Iris pigment epithelial cell (primary cell): ENCODE measurements at regions not wholly inside any gene's neighbourhood (a gene's known extent, or its start where the extent isn't known, plus 50 kb on each side); places are given as distances from the start of the nearest gene placed in this dataset.
"Not testable (repeated sequence)": the region's sequence is repeated elsewhere in the genome, so short reads cannot be mapped to it uniquely, and the experiment has no call there.

Experiments
- DNase-seq: peaks from one replicate; pipeline ENCODE4 v3.0.0-alpha.2; 2011; ENCODE audit warnings: low read depth

- no peak for DNase-seq
Measured at GRCh38 chr2:56515399-56515798, 331.6 kb downstream of the CCDC85A start.

GRCh38 chr2:56519806-56520205 is 336.0 kb downstream of the CCDC85A start:
- DNase-seq: peak; percentile 70

- DNase-seq: peak; percentile 68
Measured at GRCh38 chr2:56522605-56523089, 338.9 kb downstream of the CCDC85A start.

DNA sequence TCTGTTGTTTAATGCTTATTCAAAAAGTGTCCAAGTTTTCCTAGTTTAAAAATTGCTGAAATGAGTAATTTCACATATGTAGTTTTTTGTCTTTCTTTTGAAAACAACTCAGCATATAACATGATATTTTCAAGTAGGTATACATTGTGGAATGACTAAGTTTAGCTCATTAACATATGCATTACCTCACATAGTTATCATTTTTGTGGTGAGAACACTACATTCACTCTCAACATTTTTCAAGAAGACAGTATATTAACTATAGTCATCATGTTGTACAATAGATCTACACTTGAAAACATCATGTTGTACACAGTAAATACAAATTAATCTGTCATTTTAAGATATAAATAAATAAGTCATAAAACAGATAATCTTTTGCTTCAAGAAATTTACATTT is 340.0 kb downstream of the CCDC85A start:
- peak; percentile 7 for DNase-seq

DNA sequence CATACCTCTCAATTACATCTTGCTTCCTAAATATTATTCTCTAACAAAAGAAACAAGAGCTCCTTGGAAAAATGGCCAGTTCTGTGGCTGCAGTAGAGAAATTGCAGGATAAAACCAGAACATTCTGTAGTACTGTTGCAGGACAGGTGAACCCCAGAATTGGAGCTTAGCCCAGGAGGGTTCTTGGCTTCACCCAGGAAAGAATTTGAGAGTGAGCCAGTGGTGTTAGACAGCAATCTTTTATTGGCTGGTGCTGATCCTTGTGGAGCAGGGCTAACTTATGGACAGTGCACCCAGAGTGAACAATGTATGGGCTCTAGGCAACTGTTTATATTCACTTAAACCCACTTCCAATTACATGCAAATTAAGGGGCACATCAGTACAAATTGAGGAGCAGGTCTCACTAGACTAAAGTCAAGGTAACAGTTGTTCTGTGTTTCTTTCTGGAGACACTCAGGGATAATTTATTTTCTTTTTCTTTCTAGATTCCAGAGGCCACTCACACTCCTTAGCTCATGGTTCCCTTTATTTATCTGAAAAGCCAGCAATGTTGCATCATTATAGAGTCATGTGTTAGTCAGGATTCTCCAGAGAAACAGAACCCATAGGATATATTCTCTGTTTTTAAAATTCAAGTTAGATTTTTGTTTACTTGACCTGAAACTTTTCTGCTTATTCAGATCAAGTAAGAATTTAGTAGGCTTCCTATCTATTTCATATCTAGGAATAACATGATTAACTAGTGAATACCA is 348.1 kb downstream of the CCDC85A start:
- DNase-seq: peak; percentile 58

- peak; percentile 66 for DNase-seq
Measured at GRCh38 chr2:56534321-56534720, 350.5 kb downstream of the CCDC85A start.

DNA sequence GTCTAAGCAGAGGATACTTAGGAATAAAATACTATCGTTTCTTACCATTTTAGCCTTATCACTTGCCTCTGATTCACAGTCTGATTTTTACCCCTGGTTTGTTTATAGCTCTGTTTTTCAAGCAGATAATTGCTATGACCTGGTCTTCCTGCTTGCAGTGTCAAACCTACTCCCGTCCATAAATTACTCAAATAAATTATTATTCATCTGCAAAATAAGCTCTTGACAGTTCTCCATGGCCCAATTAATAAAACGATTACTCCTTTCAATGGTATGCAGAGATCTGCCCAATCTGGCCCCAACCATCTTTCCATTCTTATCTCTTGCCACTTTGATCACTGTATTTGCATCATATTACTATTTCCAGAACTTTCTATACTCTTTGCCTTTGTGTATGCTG is 354.0 kb downstream of the CCDC85A start:
- no peak for DNase-seq

DNA sequence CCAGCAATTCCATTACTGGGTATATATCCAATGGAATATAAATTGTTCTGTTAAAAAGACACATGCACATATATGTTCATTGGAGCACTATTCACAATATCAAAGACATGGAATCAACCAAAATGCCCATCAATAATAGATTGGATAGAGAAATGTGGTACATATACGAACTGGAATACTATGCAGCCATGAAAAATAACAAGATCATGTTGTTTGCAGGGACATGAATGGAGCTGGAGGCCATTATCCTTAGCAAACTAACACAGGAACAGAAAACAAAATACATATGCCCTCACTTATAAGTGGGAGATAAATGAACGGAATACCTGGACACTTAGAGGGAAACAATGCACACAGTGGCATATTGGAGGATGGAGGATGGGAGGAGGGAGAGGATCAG is 355.8 kb downstream of the CCDC85A start:
- no peak for DNase-seq

- DNase-seq: no peak
Measured at GRCh38 chr2:56540467-56540866, 356.7 kb downstream of the CCDC85A start.

GRCh38 chr2:56540916-56541315 is 357.1 kb downstream of the CCDC85A start:
- DNase-seq: peak; percentile 15

DNA sequence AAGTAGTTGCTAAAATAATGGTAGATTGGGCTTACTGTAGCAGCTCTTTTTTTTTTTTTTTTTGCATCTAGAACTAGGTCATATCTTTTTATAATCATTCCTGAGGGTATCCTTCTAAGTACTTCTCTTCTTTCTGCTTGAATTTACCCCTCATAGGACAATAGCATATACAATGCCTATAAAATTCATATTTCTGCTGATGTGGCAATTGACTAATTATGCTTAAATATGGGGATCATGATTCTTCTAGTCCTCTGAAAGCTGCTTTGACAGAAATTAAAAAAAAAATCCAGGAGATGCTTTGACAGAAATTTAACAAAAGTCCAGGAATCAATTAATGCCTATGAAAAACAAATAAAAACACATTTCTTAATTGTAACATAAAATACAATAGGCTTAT is 358.4 kb downstream of the CCDC85A start:
- DNase-seq: no peak

DNA sequence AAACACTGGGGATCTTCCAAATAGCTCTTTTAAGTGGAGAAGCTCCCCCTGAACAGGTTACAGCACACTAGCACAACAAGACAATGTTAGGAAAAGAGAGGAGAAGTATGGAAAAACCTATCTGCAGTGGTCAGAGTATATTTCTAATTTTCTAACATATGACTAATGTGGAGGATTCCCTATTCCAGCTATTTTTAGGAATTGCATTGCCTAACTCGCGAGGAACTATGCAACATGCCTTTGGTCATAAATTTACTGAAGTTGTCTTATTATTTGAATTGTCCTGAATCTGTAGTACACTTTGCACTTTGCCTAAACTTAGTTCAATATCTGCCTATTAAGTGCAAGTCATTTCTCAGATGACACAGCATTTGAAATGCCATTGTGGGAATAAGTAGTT is 381.4 kb downstream of the CCDC85A start:
- no peak for DNase-seq

DNA sequence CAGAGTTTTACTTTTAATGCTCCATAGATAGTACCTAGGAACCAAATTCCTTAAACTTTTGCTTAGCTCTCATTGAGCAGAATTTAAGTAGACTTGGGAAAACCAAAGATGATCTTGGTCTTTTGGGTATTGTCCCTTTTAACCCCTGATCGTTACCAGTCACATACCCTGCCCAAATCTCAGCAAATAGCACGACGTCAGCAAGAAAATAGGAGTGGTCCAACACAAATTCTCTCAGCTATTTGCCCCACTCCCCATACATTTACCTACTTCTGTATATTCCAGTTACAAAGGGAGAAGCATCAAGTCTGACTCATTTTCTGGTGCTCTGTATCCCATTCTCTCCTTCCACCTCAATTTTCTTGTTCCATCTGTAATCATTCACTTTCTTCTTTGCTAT is 387.3 kb downstream of the CCDC85A start:
- no peak for DNase-seq

- no peak for DNase-seq
Measured at GRCh38 chr2:56576001-56576400, 392.2 kb downstream of the CCDC85A start.

- DNase-seq: peak; percentile 82
Measured at GRCh38 chr2:56580242-56580641, 396.5 kb downstream of the CCDC85A start.

DNA sequence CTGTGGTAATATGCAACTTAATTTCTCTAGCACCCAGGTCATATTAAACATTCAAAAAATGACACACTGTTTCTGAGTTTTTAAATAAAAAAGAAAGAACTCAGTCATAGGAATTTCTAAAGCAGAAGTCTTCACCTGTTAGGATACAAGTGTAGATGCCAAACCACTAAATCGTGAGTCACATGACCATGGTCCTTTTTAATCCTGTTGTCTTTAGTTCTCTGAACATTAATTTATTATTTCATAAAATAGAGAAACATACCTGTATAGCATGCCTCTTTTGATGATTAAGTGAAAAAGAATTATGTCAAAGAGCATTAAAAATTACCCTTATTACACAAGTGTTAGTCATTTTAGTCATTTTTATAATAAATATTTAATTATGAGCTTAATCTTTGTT is 398.8 kb downstream of the CCDC85A start:
- no peak for DNase-seq

GRCh38 chr2:56583796-56584315 is 400.1 kb downstream of the CCDC85A start:
- no peak for DNase-seq

- DNase-seq: peak; percentile 40
Measured at GRCh38 chr2:56587456-56587855, 403.7 kb downstream of the CCDC85A start.

DNA sequence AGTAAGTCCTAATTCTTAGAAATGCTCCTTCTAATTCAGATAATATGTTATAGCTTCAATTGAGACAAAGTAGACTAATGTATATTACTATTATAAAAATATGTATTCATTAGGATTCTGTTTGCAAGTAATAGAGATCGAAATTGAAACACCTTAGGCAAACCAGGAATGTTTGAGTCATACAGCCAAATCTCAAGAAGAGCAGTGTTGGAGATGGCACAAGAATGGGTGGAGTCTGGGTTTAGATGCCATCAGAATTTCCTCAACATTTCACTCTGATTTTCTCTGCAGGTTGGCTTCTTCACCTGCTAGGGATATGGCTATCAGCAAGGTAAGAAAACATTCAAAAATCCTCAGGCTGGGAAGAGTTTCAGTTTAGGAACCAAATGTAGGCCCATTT is 405.4 kb downstream of the CCDC85A start:
- DNase-seq: no peak

DNA sequence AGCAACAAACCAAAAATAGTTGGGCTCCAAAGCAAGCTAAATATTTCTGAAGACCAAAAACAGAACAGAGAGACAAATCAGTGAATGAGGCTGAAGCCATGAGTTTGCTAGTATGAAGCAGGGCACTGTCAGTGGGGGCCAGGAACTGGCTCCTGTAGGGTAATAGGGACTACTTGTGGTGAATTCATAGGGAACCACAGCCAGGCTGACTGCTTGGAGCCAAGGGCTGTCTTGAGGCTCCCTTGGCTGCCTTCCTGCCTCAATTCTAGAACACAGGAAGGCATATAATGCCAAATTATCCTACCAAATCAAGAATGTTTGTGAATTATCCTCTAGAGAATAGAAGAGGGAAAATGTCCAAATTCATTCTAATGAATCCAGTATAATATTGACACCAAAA is 406.0 kb downstream of the CCDC85A start:
- no peak for DNase-seq

DNA sequence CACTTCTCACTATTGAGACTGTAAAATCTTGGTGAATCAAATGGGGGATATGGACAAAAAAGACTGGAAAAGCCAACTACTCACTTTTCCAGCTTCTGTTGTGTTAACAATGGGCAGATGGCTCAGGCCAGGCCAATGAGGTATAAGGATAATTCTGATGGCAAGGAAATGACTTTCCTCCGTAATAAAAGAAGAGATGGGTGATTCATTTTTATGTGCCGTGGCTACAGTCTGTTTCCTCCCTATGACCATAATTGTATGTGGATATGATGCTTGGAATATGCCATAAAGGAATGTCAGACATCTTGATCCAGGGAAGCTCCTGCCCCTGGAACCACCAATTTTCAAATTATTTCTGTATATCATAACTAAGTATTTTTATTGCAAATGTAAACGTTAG is 406.8 kb downstream of the CCDC85A start:
- DNase-seq: no peak

- not testable (repeated sequence) for DNase-seq
Measured at GRCh38 chr2:56606086-56606485, 422.3 kb downstream of the CCDC85A start.

- no peak for DNase-seq
Measured at GRCh38 chr2:56613254-56613653, 429.5 kb downstream of the CCDC85A start.

DNA sequence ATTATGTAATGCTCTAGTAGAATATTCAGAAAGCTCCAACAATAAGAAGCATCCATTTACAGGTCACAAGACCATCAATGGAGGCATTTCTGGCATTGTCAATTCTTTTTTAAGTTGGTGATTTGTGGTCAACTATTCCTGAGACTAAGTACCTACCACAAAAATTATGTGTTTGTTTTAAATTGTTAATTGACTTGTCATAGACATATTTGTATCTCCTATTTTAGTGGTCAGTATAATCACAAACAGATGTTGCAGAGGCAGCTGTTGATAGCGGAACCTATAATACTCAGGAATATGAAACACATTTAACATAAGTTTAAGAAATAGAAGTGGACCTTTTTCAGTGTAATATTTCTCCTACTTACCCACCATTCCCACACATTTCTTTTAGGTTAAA is 430.1 kb downstream of the CCDC85A start:
- peak; percentile 27 for DNase-seq
